ENCODE measurements at regions not wholly inside any gene's neighbourhood (a gene's known extent, or its start where the extent isn't known, plus 50 kb on each side); places are given as distances from the start of the nearest gene placed in this dataset.
"Not testable (repeated sequence)": the region's sequence is repeated elsewhere in the genome, so short reads cannot be mapped to it uniquely, and the experiment has no call there.

DNA sequence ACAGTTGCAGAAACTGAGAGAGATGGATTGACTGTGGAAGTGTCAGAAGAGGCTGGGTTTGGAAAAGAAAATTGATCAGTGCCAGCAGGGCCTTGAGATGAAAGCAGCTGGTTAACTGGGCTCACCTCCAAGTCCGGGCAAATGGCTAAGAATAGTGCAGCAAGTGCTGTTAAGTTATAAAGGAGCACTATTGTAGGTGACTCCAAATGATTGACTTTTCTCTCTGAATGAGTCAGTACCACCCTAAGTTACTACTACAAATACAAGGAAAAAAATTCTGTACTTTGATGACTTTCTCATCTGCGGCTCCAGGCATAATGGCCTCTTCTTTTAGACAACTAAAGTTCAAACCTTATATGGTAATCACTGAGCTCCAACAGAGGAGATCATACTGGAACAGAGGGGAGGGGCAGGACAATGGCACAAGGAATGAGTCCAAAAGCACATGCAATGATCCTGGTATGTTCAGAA, 733.4 kb upstream of the INTU start:
- no peak for DNase-seq

DNA sequence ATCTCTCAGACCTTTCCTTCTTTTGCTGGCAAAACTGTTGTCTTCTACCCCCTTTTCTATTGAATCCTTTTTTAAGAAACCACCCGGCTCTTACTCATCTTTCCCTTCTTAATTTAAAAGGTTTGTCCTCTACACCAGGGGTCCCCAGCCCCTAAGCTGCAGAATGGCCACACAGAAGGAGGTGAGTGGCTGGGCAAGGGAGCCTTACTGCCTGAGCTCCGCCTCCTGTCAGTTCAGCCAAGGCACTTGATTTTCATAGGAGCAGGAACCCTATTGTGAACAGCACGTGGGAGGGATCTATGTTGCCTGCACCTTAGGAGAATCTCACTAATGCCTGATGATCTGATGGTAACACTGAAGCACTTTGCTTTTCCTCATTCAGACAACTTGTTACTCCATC, 726.3 kb upstream of the INTU start:
- no peak for DNase-seq

DNA sequence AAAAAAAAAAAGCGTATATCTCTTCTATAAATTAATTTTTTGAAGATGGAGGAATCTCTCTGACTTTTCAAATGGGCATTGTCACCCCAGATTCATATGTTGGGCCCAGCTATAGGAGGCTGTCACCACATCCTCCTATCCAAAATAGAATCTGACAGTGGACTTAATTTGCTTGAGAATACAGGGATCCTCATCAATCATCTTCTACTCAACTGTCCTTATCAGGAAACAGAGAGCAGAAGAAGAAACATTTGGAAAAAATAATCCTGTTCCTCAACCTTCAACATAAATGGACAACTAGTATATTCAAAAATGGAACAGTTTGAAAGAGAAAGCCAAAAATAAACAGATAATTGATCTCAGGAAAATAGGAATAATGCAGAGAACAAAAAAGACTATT, 725.4 kb upstream of the INTU start:
- DNase-seq, result no peak

DNA sequence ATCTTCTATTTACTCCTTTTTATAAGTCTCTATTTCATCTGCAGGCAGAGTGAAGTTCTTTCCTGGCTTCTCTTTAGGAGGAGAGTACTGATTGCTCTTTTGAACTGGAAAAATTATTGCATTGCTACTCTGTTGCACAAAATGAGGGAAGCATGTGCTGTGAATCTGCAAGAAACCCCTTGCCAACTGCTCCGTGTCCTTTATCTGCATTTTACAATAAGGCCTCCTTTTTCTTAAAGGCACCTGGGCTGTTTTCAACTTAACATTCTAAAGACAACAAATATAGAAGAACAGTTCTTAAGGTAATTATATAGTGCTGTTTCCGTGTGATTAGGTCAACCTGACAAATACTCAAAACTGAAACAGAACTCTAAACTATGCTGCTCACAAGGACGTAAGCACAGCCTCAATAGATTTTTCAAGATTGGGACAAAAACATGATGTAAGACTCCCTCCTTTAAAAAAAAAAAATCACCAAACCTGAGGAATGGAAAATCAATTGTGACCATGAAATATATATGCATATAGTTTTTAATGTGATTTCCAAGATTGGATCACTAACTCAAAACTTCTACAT, 716.6 kb upstream of the INTU start:
- DNase-seq, result no peak

DNA sequence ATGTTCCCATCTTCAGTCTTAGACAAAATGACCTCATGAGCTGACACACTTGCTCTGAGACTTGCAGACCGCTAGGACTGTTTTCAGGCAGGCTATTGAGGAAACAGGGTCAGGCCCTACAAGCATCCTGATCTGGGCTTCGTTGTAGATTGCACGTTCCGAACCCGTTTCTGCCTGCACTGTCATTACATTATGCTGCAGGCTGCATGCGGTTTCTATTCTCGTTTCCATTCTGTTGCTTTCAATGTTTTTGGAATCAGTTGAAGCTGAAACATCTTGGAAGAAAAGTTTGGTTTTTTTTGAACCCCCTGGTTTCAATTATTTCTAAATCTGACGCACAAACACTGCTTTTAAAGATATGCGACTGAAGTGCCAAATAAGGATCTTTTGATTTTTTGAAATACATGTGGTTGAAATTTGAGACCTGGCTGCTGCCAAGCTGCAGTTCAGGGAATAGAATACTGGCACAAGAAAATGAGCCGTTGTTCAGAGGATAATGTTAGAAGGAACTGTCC, 716.1 kb upstream of the INTU start:
- DNase-seq, result no peak

DNA sequence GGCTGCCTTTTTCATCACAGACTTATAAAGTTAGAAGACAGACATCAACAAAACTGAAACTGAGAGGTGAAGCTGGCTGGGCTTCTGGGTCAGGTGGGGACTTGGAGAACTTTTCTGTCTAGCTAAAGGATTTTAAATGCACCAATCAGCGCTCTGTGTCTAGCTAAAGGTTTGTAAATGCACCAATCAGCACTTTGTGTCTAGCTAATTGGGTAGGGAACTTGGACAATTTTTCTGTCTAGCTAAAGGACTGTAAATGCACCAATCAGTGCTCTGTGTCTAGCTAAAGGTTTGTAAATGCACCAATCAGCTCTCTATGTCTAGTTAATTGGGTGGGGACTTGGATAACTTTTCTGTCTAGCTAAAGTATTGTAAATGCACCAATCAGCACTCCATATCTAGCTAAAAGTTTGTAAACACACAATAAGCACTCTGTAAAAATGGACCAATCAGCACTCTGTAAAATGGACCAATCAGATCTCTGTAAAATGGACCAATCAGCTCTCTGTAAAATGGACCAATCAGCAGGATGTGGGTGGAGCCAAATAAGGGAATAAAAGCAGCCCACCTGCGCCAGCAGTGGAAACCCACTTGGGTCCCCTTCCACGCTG, 710.3 kb upstream of the INTU start:
- not testable (repeated sequence) for DNase-seq

DNA sequence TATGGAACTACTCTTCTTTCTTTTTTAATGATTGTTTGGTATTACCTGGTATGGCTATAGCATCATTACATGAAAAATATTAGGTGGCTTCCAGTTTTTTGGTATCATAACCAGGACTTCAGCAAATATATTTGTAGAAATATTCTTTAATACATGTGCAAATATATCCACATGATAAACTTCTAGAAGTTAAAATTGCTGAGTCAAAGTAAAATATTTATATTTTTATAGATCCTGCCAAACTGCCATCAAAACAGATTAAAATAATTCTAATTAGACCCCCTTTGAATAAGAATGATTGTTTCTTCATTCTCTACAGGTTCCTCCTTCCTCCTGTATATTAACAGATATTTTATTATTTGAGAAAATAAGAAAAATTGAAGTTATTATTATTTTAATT, 708.5 kb upstream of the INTU start:
- DNase-seq, result no peak

DNA sequence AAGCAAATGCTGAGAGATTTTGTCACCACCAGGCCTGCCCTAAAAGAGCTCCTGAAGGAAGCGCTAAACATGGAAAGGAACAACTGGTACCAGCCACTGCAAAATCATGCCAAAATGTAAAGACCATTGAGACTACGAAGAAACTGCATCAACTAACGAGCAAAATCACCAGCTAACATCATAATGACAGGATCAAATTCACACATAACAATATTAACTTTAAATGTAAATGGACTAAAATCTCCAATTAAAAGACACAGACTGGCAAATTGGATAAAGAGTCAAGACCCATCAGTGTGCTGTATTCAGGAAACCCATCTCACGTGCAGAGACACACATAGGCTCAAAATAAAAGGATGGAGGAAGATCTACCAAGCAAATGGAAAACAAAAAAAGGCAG, 702.7 kb upstream of the INTU start:
- not testable (repeated sequence) for DNase-seq

DNA sequence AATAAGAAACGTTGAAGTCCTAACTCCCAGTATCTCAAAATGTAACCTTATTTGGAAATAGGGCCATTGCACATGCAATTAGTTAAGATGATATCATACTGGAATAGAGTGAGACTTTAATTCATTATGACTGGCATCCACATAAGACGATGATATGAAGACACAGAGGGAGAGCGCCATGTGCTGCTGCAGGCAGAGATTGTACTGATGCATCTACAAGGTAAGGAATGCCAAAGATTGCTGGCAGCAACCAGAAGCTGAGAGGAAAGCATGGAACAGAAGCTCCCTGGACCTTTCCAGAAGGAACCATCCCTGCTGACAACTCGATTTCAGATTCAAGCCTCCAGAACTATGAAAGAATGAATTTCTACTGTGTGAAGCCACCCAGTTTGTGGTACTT, 697.0 kb upstream of the INTU start:
- no peak for DNase-seq

DNA sequence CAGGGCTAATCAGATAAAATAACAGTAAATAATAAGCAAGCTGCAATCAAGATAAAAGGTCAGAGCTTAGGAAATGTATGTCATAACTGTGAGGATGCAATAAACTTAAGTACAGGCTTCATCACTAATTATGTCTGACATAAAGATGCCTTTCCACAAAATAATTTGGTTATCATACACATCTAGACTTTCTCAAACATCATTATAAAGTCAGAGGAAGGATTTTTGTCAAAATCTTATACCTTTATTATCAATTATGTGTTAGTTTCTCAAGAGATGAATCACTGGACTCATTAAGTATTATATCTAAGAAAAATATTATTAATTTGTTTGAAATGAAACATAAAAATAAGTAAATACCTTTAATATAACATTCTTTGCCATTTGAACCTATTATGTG, 695.4 kb upstream of the INTU start:
- DNase-seq, result no peak

DNA sequence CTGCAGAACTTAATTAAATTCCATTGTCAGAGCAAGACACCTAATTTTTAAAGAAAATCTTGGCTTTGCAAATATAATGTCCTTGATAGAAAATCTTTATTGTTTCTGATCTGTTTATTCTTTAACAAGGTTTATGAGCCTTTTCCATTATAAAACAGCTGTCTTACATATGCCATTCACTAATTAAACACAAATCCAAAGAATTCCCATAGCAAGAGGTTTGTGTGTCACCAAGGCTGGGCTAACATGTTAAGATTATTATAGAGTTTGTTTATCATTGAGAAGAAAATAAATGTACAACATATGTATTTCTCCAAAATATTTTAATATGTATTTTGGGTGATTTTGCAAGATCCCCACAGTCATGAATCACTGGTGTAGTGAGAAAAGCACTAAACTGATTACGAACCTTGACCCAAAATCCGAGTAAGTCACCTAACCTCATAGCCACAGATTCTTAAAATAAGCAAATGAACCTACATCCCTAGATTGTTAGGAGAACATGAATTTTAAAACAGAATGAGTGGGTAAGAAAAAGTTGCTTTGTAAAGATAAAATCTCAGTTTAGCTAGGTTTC, 694.8 kb upstream of the INTU start:
- no peak for DNase-seq

DNA sequence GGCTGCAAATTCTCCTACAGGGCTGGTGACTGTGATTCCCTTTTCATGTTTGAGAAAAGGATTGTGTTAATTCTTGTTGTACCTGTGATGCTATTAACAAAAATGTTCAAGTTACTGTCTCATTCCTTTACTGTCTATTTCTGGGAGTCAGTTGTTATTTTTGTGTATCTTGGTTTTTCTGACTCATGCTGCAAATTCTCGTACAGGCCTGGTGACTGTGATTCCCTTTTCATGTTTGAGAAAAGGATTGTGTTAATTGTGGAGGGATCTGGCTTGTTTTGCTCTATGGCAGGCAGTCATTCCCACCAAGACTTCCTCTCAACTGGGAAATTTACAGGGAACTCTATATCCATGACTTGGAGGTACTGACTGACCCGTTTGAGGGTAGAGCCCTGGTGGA, 693.4 kb upstream of the INTU start:
- no peak for DNase-seq

DNA sequence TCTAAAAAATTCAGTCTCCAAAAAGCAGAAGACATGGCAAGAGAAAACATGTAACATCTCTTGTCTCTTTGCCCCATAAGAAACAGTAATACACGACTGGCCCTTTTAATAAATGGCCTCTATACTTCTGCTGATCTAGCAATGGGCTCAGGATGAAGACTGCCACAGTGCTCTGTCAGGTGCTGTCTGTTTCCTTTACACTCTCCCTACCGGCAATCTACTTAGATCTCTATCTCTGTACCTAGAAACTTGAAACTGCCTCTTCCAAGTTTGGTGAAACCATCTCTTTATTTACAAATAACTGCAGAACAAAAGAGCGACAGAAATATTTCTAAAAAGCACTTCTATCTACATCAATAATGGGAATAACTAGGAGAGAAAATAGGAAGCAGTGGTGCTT, 685.2 kb upstream of the INTU start:
- DNase-seq, result no peak

DNA sequence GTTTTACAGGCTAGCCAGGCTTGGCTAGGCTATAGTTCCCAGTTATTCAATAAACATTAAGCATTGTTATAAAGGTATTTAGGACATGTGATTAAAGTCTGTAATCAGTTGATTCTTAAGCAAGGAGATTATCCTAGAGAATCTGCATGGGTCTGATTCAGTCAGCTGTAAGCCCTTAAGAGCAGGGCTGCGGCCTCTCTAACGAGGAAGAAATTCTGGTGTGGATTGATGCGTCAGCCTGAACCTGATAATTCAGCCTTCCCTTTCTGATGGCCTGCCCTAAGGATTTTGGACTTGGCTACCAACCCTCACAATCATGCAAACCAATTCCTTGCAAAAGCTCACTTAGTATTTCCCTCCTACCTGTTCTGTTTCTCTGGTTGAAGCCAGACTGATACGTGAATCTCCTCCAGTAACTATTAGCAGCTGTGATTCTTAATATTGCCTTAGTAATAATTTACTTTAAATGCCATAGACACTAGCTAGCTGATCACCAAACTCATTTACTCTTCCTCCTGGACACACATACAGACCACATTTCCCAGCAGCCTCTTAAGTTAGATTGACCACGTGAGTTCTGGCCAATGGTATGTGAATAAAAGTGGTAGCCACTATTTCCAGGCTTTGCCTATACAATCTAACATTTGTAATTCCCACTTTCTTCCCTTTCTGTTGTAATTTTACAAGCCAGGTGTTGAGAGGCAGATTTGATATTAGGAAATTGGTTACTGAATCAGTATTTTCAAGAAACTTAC, 678.0 kb upstream of the INTU start:
- no peak for DNase-seq

DNA sequence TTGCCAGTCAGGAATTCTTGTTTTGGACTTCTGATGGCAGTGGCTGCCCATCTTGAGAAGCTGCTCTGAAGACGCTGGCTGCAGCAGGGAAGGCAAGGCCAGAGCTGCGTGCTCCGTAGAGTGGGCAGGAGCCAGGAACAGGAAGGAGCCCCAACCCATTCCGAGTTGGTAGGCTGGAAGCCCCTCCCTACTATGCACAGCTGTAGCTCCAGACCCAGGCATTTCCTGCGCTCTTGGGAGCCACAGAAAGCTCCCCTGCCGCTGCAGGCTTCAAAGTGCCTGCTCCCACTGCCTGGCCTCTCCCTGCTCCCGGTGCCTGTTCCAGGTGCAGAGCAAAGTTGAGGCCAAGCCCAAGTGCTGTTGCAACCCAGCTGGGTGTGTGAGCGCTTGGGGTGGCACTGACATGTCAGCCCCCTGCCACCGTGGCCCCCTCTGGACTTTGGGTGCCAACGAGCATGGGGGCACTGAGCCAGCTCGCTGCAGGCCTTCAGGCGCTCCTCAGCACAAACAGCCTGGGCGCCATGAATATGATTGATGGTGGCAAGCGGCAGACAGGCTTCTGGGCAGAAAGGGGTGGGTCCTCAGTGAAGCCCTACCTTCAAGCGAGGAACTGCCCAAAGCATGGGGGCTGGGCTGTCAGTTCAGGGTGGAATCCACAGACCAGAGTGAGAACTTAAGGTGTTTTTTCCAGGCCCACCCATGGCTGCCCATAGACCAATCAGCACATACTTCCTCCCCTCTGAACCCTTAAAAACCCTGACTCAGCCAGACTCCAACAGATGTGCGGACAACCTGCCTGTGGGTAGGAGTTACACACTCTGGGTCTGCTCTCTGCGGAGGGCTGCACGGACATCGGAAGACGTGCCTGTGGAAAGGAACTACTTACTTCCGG, 677.2 kb upstream of the INTU start:
- DNase-seq, result no peak

DNA sequence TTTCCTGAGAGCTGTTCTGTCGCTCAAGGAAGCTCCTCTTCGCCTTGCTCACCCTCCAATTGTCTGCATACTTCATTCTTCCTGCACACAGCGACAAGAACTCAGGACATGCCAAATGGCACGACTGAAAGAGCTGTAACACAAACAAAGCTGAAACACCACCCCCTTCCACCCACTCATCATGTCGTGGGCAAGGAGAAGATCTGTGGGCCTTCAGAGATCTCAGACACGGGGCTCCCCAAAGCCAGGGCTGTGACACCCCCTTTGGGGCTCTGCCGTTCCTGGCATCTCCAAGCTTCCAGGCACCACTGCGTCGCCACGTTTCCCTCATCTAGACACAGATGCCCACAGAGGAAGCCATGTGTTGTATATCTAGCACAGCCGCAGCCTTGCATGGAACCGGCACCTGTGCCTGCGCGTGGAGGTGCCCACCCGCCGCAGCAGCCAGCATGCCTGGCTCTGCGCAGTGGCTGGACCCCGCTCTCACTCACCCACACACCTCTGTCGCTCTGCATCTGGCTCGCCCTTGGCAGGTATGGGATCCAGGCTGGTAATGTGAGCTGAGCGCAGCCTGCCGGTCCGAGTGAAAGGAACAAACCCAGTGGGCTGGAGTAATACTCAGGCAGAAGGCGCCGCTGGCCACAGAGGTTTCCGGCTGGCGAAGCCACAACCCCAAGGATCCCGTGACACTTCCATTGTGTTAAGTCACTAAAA, 676.4 kb upstream of the INTU start:
- no peak for DNase-seq

DNA sequence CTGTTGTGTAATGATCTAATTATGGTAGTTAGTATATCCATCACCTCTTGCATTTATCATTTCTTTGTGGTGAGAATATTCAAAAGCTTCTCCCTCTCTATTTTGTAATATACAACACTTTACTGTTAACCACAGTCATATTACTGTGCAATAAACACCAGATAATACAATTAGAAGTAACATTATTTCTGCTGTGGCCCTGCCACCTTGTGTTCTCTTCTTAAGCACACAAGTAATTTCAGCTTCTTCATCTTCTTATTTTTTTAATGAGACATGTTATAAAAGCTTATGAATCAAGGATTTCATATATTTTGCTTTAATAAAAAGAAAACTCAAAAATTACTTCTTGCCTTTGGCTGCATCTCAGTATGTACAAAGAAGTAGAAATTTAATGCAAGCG, 675.2 kb upstream of the INTU start:
- DNase-seq, result no peak

DNA sequence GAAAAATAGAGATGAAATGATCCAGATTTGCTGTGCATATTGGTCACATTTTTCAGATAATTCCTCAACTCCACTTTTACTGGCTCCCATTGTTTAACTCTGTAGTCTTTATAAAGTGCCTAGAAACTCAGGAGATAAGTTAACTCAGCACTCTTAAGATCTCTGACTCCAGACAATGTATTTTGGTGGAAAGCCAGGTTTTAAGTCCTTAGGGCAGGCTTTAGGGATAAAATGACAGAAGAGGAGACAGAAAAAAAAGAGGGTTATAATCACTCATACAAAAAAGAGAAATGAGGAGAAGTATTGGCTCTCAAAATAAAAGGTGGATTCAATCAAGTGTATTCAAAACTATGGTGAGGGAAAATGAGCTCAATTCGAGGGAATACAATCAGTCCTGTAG, 674.8 kb upstream of the INTU start:
- DNase-seq, result no peak

DNA sequence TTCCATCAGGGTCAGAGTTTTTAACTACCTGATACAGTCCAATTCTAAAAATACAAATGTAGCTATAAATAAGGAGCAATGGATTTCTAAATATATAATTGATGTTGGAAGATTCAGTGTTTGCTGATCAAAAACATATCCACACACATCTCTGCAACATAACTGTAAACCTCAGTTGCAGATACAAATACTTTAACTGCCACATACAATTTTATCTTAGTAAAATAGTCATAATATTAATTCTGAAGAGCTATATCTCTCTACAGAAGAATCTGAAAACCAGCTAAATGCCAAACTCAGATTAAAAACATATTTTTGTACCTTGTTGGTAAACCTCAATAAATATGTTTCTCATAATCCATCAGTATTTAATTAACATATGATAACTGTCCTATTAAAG, 674.3 kb upstream of the INTU start:
- DNase-seq, result no peak

DNA sequence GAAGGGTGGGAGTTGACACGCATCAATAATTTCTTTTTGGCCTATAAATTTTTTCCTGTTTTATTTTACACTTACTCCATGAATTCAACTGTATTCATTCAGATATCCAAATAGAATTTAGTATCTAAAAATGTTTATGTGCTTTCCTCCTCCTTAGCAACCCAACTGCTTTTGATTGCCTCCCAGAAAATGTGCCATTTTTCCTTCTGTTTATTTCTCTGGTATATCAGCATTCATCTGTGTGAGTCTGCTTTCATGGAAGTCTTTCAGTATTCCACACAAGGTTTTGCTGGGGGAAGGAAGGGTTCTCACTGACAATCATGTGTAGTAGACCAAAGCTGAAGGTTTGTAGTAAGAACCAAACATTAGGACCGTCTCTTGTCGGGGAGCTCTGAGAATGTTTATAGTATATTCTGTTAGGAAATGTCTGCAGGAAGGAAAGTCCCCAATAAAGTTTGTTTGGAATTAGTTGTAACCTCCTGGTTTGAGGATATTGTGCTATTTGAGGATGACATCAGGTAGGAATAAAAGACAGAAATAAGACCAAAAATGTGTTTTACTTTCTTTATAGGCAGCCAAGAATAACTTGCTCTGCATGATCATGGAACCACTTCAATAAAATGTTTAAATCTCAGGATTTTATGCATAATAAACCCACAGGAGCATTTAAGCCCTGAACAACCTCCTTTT, 673.6 kb upstream of the INTU start:
- no peak for DNase-seq

DNA sequence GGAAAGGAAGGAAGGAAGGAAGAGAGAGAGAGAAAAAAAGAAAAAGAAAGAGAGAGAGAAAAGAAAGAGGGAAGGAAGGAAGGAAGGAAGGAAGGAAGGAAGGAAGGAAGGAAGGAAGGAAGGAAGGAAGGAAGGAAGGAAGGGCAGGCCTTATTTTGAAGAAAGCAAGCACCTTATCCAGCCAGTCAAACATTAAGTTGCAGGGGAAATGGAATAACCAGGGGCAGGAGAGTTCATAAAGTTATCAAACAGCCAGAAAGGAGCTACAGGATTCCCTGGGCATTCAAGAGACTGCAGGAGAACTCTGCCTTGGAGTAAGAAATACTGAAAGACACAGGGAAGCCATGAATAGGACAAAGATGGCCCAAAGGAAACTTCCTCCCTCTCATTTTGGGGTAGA, 672.0 kb upstream of the INTU start:
- no peak for DNase-seq

DNA sequence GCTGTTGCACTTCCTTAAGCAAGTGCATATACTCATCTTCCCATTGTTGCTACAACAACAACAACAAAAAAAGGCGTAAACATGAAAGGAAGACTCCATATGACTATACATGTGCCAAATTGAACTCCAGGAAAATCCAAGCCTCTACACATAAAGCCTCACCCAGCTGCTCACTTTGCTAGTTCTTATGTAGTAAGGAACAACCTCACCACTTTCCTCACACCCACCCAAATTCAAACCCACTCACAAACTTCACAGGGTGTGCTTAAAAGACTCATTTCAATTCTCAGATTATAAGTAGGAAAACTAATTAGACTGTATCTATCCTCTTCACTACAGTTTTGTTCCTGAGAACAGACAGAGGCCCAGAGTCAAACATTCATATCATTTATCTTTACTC, 671.1 kb upstream of the INTU start:
- DNase-seq, result no peak
